ENCODE measurements at regions not wholly inside any gene's neighbourhood (a gene's known extent, or its start where the extent isn't known, plus 50 kb on each side); places are given as distances from the start of the nearest gene placed in this dataset.

DNA sequence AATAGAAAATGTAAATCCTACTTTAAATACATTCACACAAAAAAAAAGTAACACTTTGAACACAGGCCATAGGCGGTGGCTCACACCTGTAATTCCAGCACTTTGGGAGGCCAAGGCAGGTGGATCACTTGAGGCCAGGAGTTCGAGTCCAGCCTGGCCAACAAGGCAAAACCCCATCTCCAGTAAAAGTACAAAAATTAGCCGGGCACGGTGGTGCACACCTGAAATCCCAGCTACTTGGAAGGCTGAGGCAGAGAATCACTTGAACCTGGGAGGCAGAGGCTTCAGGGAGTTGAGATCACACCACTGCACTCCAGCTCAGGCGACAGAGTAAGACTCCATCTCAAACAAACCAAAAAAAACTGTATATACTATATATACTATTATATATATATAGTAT, 303.6 kb downstream of the BCL11A start:
- no peak for TF ChIP-seq NFIC (IDR thresholded peaks at IDR 0.05; ENCODE audit: low read depth, low read length)
- no peak for TF ChIP-seq CTCF (IDR thresholded peaks at IDR 0.05 in 2 of 3, conservative IDR thresholded peaks at IDR 0.05 in 1 of 3; ENCODE audit: control insufficient read depth in 2 of 3, extremely low read depth in 1 of 3, insufficient read depth in 1 of 3, low read depth in 3 of 3, low read length in 3 of 3)
- TF ChIP-seq GABPA (IDR thresholded peaks at IDR 0.05; ENCODE audit: low read depth), result no peak
- no peak for TF ChIP-seq RAD21 (IDR thresholded peaks at IDR 0.05; ENCODE audit: insufficient read depth, low read depth, low read length)
- TF ChIP-seq, protein P1, sequence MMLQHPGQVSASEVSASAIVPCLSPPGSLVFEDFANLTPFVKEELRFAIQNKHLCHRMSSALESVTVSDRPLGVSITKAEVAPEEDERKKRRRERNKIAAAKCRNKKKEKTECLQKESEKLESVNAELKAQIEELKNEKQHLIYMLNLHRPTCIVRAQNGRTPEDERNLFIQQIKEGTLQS (IDR thresholded peaks at IDR 0.05; ENCODE audit: borderline replicate concordance, extremely low read depth, low read depth, low read length), result no peak
- no peak for TF ChIP-seq ZNF384 (IDR thresholded peaks at IDR 0.05; ENCODE audit: borderline replicate concordance, low read depth, low read length)
- no peak for TF ChIP-seq NKRF (conservative IDR thresholded peaks at IDR 0.05)
- no peak for TF ChIP-seq ZNF274 (IDR thresholded peaks at IDR 0.05; ENCODE audit: insufficient read depth, insufficient read length)

Measured in GM12878 (cell line).